ENCODE measurements at regions not wholly inside any gene's neighbourhood (a gene's known extent, or its start where the extent isn't known, plus 50 kb on each side); places are given as distances from the start of the nearest gene placed in this dataset.

DNA sequence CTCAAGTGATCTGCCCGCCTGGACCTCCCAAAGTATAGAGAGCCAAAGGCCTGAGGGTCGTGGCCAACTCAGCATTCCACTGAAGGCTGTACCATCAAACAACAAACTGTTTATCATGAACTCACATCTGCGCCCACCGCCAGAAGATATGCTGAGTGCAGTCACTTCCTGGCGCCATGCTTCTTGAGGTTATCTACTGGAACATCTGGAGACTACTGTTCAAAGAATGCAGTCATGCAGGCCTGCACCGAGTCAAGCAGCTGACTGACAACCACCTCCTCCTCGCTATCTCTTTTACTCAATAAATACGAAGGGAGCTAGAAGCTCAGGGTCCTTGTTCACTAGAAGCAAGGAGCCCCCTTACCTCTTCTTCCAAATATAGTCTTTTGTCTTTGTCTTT is 473.9 kb upstream of the EEF2KMT start:
- Histone ChIP-seq H3K4me1 (ENCODE audit: control insufficient read depth, extremely low read depth, insufficient read depth, low read length) (no peaks in the 10 kb centered on the region), H3K79me2 (ENCODE audit: control insufficient read depth, insufficient read depth, low read length) (no peaks in the 10 kb centered on the region), H3K27ac (ENCODE audit: insufficient read depth, low read depth, low read length) (no peak overlapping the region), H3K9me3 (replicated peaks; ENCODE audit: control insufficient read depth, insufficient read depth, low read length) (peaks cover 4% of the 10 kb centered on the region), H3K4me2 (ENCODE audit: insufficient read depth, low read length) (no peak overlapping the region), H3K27me3 (ENCODE audit: control insufficient read depth in 2 of 2, insufficient read depth in 2 of 2, low read length in 2 of 2) (no peaks in the 10 kb centered on the region), H3K9ac (replicated peaks; ENCODE audit: extremely low read depth, insufficient read depth, low read length) (no peak overlapping the region), H3K9me1 (replicated peaks; ENCODE audit: control insufficient read depth, extremely low read depth, insufficient read depth, low read length) (no peaks in the 10 kb centered on the region), H2AFZ (ENCODE audit: low read depth, low read length) (no peak overlapping the region), H3K36me3 (ENCODE audit: control insufficient read depth in 2 of 2, extremely low read depth in 1 of 2, insufficient read depth in 2 of 2, low read length in 2 of 2) (no peaks in the 10 kb centered on the region), H4K20me1 (replicated peaks; ENCODE audit: control insufficient read depth, extremely low read depth, insufficient read depth, low read length) (no peaks in the 10 kb centered on the region), H3K4me3 (replicated peaks in 1 of 3; ENCODE audit: insufficient read depth in 1 of 3, low read depth in 1 of 3, low read length in 3 of 3) (no peak overlapping the region)
- TF ChIP-seq JUN (IDR thresholded peaks at IDR 0.05; ENCODE audit: borderline replicate concordance, insufficient read depth, insufficient read length, low read depth) (no peak), MYC (IDR thresholded peaks at IDR 0.05; ENCODE audit: low read depth, low read length) (no peak), FOS (IDR thresholded peaks at IDR 0.05; ENCODE audit: borderline replicate concordance, insufficient read depth, low read length) (no peak)
- DNase-seq (ENCODE audit: low read depth, low spot score): no peak
- intact Hi-C loops (cut with micrococcal nuclease) (no loop called here), dilution Hi-C loops (cut with MboI; ENCODE audit: extremely low pct_ligation_motif_present, low sequenced_read_pairs) (no loop called here)
- no peak for FAIRE-seq
- POLR2A ChIA-PET: no interaction called here
- CTCF ChIA-PET: no interaction called here
- BruUV-seq (replicated peaks): no TSS peak

DNA sequence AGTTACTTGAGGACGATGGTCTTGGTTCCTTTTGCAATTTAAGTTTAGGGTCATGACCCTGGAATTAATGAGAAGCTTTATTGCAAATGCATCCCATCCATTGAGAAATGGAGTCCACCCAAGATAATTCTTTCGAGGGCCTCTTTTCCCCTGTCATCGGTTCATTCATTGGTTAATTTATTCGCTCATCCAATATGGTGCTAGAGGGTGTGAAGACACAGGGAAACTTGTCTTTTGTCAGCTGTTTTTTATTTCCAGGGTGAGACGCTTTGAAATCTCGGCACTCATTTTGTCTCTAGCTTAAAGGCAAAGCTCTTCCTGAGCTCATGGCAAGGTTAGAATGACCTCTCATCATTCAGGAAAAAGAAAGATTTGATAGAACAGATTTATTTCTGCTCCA is 464.2 kb upstream of the EEF2KMT start:
- no peak for DNase-seq (ENCODE audit: low read depth, low spot score)
- Histone ChIP-seq H3K9me3 (replicated peaks; ENCODE audit: control insufficient read depth, insufficient read depth, low read length) (peaks cover 6% of the 10 kb centered on the region), H2AFZ (ENCODE audit: low read depth, low read length) (no peak overlapping the region), H3K36me3 (ENCODE audit: control insufficient read depth in 2 of 2, extremely low read depth in 1 of 2, insufficient read depth in 2 of 2, low read length in 2 of 2) (no peaks in the 10 kb centered on the region), H3K4me3 (replicated peaks in 1 of 3; ENCODE audit: insufficient read depth in 1 of 3, low read depth in 1 of 3, low read length in 3 of 3) (no peak overlapping the region), H3K4me2 (ENCODE audit: insufficient read depth, low read length) (no peak overlapping the region), H3K4me1 (ENCODE audit: control insufficient read depth, extremely low read depth, insufficient read depth, low read length) (no peaks in the 10 kb centered on the region), H3K9me1 (replicated peaks; ENCODE audit: control insufficient read depth, extremely low read depth, insufficient read depth, low read length) (no peaks in the 10 kb centered on the region), H3K9ac (replicated peaks; ENCODE audit: extremely low read depth, insufficient read depth, low read length) (no peak overlapping the region), H3K79me2 (ENCODE audit: control insufficient read depth, insufficient read depth, low read length) (no peaks in the 10 kb centered on the region), H3K27ac (ENCODE audit: insufficient read depth, low read depth, low read length) (no peak overlapping the region), H3K27me3 (ENCODE audit: control insufficient read depth in 2 of 2, insufficient read depth in 2 of 2, low read length in 2 of 2) (no peaks in the 10 kb centered on the region), H4K20me1 (replicated peaks; ENCODE audit: control insufficient read depth, extremely low read depth, insufficient read depth, low read length) (no peaks in the 10 kb centered on the region)
- ChIA-PET CTCF (no interaction called here), POLR2A (no interaction called here)
- BruUV-seq (replicated peaks): no TSS peak
- TF ChIP-seq POLR2A (IDR thresholded peaks at IDR 0.05; ENCODE audit: low read depth, low read length): no peak
- TF ChIP-seq FOS (IDR thresholded peaks at IDR 0.05; ENCODE audit: borderline replicate concordance, insufficient read depth, low read length): no peak
- TF ChIP-seq MYC (IDR thresholded peaks at IDR 0.05; ENCODE audit: low read depth, low read length): no peak
- TF ChIP-seq, protein P1, sequence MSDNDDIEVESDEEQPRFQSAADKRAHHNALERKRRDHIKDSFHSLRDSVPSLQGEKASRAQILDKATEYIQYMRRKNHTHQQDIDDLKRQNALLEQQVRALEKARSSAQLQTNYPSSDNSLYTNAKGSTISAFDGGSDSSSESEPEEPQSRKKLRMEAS (IDR thresholded peaks at IDR 0.05; ENCODE audit: insufficient read depth, insufficient read length): no peak
- TF ChIP-seq, protein P2, sequence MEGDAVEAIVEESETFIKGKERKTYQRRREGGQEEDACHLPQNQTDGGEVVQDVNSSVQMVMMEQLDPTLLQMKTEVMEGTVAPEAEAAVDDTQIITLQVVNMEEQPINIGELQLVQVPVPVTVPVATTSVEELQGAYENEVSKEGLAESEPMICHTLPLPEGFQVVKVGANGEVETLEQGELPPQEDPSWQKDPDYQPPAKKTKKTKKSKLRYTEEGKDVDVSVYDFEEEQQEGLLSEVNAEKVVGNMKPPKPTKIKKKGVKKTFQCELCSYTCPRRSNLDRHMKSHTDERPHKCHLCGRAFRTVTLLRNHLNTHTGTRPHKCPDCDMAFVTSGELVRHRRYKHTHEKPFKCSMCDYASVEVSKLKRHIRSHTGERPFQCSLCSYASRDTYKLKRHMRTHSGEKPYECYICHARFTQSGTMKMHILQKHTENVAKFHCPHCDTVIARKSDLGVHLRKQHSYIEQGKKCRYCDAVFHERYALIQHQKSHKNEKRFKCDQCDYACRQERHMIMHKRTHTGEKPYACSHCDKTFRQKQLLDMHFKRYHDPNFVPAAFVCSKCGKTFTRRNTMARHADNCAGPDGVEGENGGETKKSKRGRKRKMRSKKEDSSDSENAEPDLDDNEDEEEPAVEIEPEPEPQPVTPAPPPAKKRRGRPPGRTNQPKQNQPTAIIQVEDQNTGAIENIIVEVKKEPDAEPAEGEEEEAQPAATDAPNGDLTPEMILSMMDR (IDR thresholded peaks at IDR 0.05; ENCODE audit: extremely low read depth in 1 of 2, insufficient read depth in 1 of 2, low read depth in 1 of 2, low read length in 2 of 2): no peak
- no peak for TF ChIP-seq JUN (IDR thresholded peaks at IDR 0.05; ENCODE audit: borderline replicate concordance, insufficient read depth, insufficient read length, low read depth)
- TF ChIP-seq POLR2AphosphoS5 (IDR thresholded peaks at IDR 0.05; ENCODE audit: insufficient read depth, low read depth, low read length): no peak
- no peak for TF ChIP-seq EZH2 (IDR thresholded peaks at IDR 0.05; ENCODE audit: borderline replicate concordance, low read depth, low read length, severe bottlenecking)
- TF ChIP-seq GATA2 (IDR thresholded peaks at IDR 0.05; ENCODE audit: insufficient read depth, insufficient read length, low read depth, low read length): no peak
- FAIRE-seq: no peak
- intact Hi-C loops (cut with micrococcal nuclease) (no loop called here), dilution Hi-C loops (cut with MboI; ENCODE audit: extremely low pct_ligation_motif_present, low sequenced_read_pairs) (no loop called here)
